WTC11 (cell line): ENCODE measurements at regions not wholly inside any gene's neighbourhood (a gene's known extent, or its start where the extent isn't known, plus 50 kb on each side); places are given as distances from the start of the nearest gene placed in this dataset.

Experiments
- ATAC-seq: fragments of 200-7000 bp; cut with Tn5 transposase; 2 replicates; pipeline ENCODE4 v1.10.0; 2021; ENCODE audit warnings: mild to moderate bottlenecking, moderate library complexity
- CTCF ChIA-PET: fragments of 300-600 bp; sonication (Branson Sonifier 250); formaldehyde crosslinking; loops from one replicate; lab custom pipeline; 2021; ENCODE audit warnings: antibody characterized with exemption; lab: Charles Lee
- POLR2A ChIA-PET: fragments of 350-600 bp; sonication (Branson Sonifier 250); formaldehyde crosslinking; loops from one replicate; lab custom pipeline; 2021; ENCODE audit warnings: antibody characterized with exemption; lab: Charles Lee
- DNase-seq: peaks from one replicate; pipeline ENCODE4 v3.0.0; 2021; ENCODE audit warnings: low spot score
- H3K27ac Mint-ChIP-seq: 2 replicates; pipeline ENCODE4 v1.8.0; 2021; ENCODE audit warnings: mixed read lengths
- H3K27me3 Mint-ChIP-seq: 2 replicates; pipeline ENCODE4 v1.8.0; 2021; ENCODE audit warnings: low read depth, mild to moderate bottlenecking, moderate library complexity, mixed read lengths
- H3K36me3 Mint-ChIP-seq: 2 replicates; pipeline ENCODE4 v1.8.0; 2021; ENCODE audit warnings: mixed read lengths
- H3K4me1 Mint-ChIP-seq: 2 replicates; pipeline ENCODE4 v1.8.0; 2022; ENCODE audit warnings: mixed read lengths
- H3K4me3 Mint-ChIP-seq: 2 replicates; pipeline ENCODE4 v1.8.0; 2021; ENCODE audit warnings: mild to moderate bottlenecking, moderate library complexity, mixed read lengths
- H3K9me3 Mint-ChIP-seq: 2 replicates; pipeline ENCODE4 v1.8.0; 2021; ENCODE audit warnings: mixed read lengths
- ATF1 ChIP-seq: sonication (generic); formaldehyde crosslinking; IDR thresholded peaks from 2 replicates; pipeline ENCODE4 v1.8.1; 2023; ENCODE audit warnings: mild to moderate bottlenecking, moderate library complexity, missing genetic modification reagents
- ATF3 ChIP-seq: sonication (generic); formaldehyde crosslinking; conservative IDR thresholded peaks from 2 replicates; pipeline ENCODE4 v1.8.1; 2022; ENCODE audit warnings: mild to moderate bottlenecking, missing genetic modification reagents
- CBFB ChIP-seq: sonication (generic); formaldehyde crosslinking; IDR thresholded peaks from 2 replicates; pipeline ENCODE4 v1.8.1; 2022; ENCODE audit warnings: mild to moderate bottlenecking, low read depth, missing genetic modification reagents
- CREB1 ChIP-seq: sonication (generic); formaldehyde crosslinking; IDR thresholded peaks from 2 replicates; pipeline ENCODE4 v1.8.0; 2023; ENCODE audit warnings: mild to moderate bottlenecking, missing genetic modification reagents
- EMX1 ChIP-seq: fragments of 250-450 bp; sonication (Bioruptor Pico); IDR thresholded peaks from 2 replicates; pipeline ENCODE4 v1.8.0; 2021; ENCODE audit warnings: mild to moderate bottlenecking
- ESRRA ChIP-seq: sonication (generic); formaldehyde crosslinking; IDR thresholded peaks from 2 replicates; pipeline ENCODE4 v1.8.1; 2022; ENCODE audit warnings: mild to moderate bottlenecking, missing genetic modification reagents, borderline replicate concordance
- FOXK1 ChIP-seq: sonication (generic); formaldehyde crosslinking; IDR thresholded peaks from 2 replicates; pipeline ENCODE4 v1.8.0; 2022; ENCODE audit warnings: mild to moderate bottlenecking, moderate library complexity, missing genetic modification reagents
- HMGA2 ChIP-seq: fragments of 250-450 bp; sonication (Bioruptor Pico); IDR thresholded peaks from 2 replicates; pipeline ENCODE4 v1.4.0; 2021; ENCODE audit warnings: mild to moderate bottlenecking, moderate library complexity
- KAT7 ChIP-seq: sonication (generic); formaldehyde crosslinking; IDR thresholded peaks from 2 replicates; pipeline ENCODE4 v1.8.1; 2023; ENCODE audit warnings: missing genetic modification reagents, mild to moderate bottlenecking, borderline replicate concordance
- MLX ChIP-seq: sonication (generic); formaldehyde crosslinking; IDR thresholded peaks from 2 replicates; pipeline ENCODE4 v1.8.1; 2023; ENCODE audit warnings: mild to moderate bottlenecking, missing genetic modification reagents, moderate library complexity
- NFE2L1 ChIP-seq: sonication (generic); formaldehyde crosslinking; IDR thresholded peaks from 2 replicates; pipeline ENCODE4 v1.8.1; 2023; ENCODE audit warnings: missing genetic modification reagents
- RELA ChIP-seq: sonication (generic); formaldehyde crosslinking; IDR thresholded peaks from 2 replicates; pipeline ENCODE4 v1.8.1; 2022; ENCODE audit warnings: missing genetic modification reagents, mild to moderate bottlenecking, borderline replicate concordance
- SMAD3 ChIP-seq: sonication (generic); formaldehyde crosslinking; IDR thresholded peaks from 2 replicates; pipeline ENCODE4 v1.8.0; 2022; ENCODE audit warnings: missing genetic modification reagents, mild to moderate bottlenecking, borderline replicate concordance
- SOX15 ChIP-seq: fragments of 250-450 bp; sonication (Bioruptor Pico); IDR thresholded peaks from 2 replicates; pipeline ENCODE4 v1.9.0; 2021; ENCODE audit warnings: mild to moderate bottlenecking
- TCF7 ChIP-seq: sonication (generic); formaldehyde crosslinking; IDR thresholded peaks from 2 replicates; pipeline ENCODE4 v1.8.0; 2022; ENCODE audit warnings: mild to moderate bottlenecking, low read depth, missing genetic modification reagents, moderate library complexity
- ZBTB21 ChIP-seq: sonication (generic); formaldehyde crosslinking; IDR thresholded peaks from 2 replicates; pipeline ENCODE4 v1.8.1; 2023; ENCODE audit warnings: mild to moderate bottlenecking, missing genetic modification reagents, borderline replicate concordance
- ZMAT4 ChIP-seq: fragments of 250-450 bp; sonication (Bioruptor Pico); IDR thresholded peaks from 2 replicates; pipeline ENCODE4 v1.9.0; 2021; ENCODE audit warnings: mild to moderate bottlenecking
- ZNF121 ChIP-seq: sonication (generic); formaldehyde crosslinking; IDR thresholded peaks from 2 replicates; pipeline ENCODE4 v1.8.0; 2023; ENCODE audit warnings: missing genetic modification reagents
- ZNF138 ChIP-seq: sonication (generic); formaldehyde crosslinking; conservative IDR thresholded peaks from 2 replicates; pipeline ENCODE4 v1.8.1; 2022; ENCODE audit warnings: mild to moderate bottlenecking, moderate library complexity, missing genetic modification reagents
- ZNF232 ChIP-seq: sonication (generic); formaldehyde crosslinking; IDR thresholded peaks from 2 replicates; pipeline ENCODE4 v1.8.0; 2022; ENCODE audit warnings: mild to moderate bottlenecking, missing genetic modification reagents
- ZNF396 ChIP-seq: fragments of 250-450 bp; sonication (Bioruptor Pico); IDR thresholded peaks from 2 replicates; pipeline ENCODE4 v1.8.0; 2021; ENCODE audit warnings: mild to moderate bottlenecking, moderate library complexity, borderline replicate concordance
- TF ChIP-seq, protein P1 (sequence below): fragments of 200-600 bp; IDR thresholded peaks from 2 replicates; pipeline ENCODE4 v1.8.0; 2022; ENCODE audit warnings: antibody characterized with exemption
- TF ChIP-seq, protein P2 (sequence below): sonication (generic); formaldehyde crosslinking; IDR thresholded peaks from 2 replicates; pipeline ENCODE4 v1.8.1; 2022; ENCODE audit warnings: missing genetic modification reagents, borderline replicate concordance
- TF ChIP-seq, protein P3 (sequence below): fragments of 250-450 bp; sonication (Bioruptor Pico); IDR thresholded peaks from 2 replicates; pipeline ENCODE4 v1.9.0; 2021; ENCODE audit warnings: moderate library complexity, mild to moderate bottlenecking, inconsistent platforms, borderline replicate concordance
- TF ChIP-seq, protein P4 (sequence below): sonication (generic); formaldehyde crosslinking; IDR thresholded peaks from 2 replicates; pipeline ENCODE4 v1.8.1; 2023; ENCODE audit warnings: mild to moderate bottlenecking, moderate library complexity, missing genetic modification reagents
- TF ChIP-seq, protein P5 (sequence below): sonication (generic); formaldehyde crosslinking; IDR thresholded peaks from 2 replicates; pipeline ENCODE4 v1.8.1; 2022; ENCODE audit warnings: mild to moderate bottlenecking, missing genetic modification reagents, moderate library complexity, borderline replicate concordance

DNA sequence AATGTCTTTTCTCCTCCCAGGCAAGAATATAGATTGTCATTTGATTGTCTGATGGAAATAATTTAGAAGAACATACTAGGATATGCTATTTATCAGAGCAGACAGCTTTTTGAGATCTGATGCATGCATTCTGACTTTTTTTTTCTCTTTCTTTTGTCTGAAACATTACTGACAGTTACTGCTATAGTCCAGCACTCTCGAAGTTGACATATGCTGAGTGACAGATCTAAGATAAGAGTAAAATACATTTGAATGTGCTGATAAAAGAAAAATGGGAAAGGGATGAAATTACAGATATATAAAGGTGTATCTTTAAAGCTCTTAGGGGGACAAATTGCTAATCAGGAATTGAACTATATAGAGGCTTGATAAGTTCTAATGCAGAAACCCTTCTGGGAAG is 753.8 kb upstream of the TENM4 start:
- Mint-ChIP-seq H3K4me3 (no peak overlapping the region), H3K9me3 (no peaks in the 10 kb centered on the region), H3K4me1 (peaks cover 29% of the 10 kb centered on the region), H3K27ac (no peak overlapping the region), H3K36me3 (no peaks in the 10 kb centered on the region), H3K27me3 (no peaks in the 10 kb centered on the region)
- no peak for DNase-seq
- POLR2A ChIA-PET, result no interaction called here
- CTCF ChIA-PET, result no interaction called here
- no peak for TF ChIP-seq SMAD3 (CRISPR knock-in tag)
- no peak for TF ChIP-seq CBFB (CRISPR knock-in tag)
- TF ChIP-seq EMX1, result no peak
- no peak for TF ChIP-seq ZMAT4 (CRISPR knock-in tag)
- TF ChIP-seq, protein P1, sequence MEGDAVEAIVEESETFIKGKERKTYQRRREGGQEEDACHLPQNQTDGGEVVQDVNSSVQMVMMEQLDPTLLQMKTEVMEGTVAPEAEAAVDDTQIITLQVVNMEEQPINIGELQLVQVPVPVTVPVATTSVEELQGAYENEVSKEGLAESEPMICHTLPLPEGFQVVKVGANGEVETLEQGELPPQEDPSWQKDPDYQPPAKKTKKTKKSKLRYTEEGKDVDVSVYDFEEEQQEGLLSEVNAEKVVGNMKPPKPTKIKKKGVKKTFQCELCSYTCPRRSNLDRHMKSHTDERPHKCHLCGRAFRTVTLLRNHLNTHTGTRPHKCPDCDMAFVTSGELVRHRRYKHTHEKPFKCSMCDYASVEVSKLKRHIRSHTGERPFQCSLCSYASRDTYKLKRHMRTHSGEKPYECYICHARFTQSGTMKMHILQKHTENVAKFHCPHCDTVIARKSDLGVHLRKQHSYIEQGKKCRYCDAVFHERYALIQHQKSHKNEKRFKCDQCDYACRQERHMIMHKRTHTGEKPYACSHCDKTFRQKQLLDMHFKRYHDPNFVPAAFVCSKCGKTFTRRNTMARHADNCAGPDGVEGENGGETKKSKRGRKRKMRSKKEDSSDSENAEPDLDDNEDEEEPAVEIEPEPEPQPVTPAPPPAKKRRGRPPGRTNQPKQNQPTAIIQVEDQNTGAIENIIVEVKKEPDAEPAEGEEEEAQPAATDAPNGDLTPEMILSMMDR, result no peak
- no peak for TF ChIP-seq ZNF138 (CRISPR knock-in tag)
- TF ChIP-seq HMGA2 (CRISPR knock-in tag), result no peak
- TF ChIP-seq KAT7, result no peak
- no peak for TF ChIP-seq RELA
- TF ChIP-seq, protein P2, sequence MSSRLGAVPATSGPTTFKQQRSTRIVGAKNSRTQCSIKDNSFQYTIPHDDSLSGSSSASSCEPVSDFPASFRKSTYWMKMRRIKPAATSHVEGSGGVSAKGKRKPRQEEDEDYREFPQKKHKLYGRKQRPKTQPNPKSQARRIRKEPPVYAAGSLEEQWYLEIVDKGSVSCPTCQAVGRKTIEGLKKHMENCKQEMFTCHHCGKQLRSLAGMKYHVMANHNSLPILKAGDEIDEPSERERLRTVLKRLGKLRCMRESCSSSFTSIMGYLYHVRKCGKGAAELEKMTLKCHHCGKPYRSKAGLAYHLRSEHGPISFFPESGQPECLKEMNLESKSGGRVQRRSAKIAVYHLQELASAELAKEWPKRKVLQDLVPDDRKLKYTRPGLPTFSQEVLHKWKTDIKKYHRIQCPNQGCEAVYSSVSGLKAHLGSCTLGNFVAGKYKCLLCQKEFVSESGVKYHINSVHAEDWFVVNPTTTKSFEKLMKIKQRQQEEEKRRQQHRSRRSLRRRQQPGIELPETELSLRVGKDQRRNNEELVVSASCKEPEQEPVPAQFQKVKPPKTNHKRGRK (CRISPR knock-in tag), result no peak
- no peak for TF ChIP-seq TCF7
- no peak for TF ChIP-seq ZNF396
- TF ChIP-seq, protein P3, sequence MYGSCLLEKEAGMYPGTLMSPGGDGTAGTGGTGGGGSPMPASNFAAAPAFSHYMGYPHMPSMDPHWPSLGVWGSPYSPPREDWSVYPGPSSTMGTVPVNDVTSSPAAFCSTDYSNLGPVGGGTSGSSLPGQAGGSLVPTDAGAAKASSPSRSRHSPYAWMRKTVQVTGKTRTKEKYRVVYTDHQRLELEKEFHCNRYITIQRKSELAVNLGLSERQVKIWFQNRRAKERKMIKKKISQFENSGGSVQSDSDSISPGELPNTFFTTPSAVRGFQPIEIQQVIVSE (CRISPR knock-in tag), result no peak
- TF ChIP-seq, protein P4, sequence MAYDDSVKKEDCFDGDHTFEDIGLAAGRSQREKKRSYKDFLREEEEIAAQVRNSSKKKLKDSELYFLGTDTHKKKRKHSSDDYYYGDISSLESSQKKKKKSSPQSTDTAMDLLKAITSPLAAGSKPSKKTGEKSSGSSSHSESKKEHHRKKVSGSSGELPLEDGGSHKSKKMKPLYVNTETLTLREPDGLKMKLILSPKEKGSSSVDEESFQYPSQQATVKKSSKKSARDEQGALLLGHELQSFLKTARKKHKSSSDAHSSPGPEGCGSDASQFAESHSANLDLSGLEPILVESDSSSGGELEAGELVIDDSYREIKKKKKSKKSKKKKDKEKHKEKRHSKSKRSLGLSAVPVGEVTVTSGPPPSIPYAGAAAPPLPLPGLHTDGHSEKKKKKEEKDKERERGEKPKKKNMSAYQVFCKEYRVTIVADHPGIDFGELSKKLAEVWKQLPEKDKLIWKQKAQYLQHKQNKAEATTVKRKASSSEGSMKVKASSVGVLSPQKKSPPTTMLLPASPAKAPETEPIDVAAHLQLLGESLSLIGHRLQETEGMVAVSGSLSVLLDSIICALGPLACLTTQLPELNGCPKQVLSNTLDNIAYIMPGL (CRISPR knock-in tag), result no peak
- ATAC-seq, result no peak

DNA sequence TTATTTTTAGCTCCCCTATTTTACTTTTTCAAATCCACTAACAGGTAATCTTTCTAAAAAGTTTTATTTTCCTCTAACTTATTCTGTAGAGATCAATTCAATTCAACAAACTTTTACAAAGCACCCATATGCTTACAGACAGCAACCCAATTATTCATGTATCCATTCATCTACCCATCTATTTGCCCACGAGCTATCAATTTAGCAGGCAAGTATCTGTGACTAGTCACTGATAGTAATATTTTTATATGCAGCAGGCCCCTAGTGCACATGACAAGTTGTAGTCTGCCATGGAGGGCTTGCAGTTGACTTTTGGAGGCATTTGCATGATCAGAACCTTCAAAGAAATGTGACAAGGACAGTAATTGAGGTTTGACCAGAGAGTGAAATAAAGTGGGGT is 753.2 kb upstream of the TENM4 start:
- no peak overlapping the region for H3K27ac Mint-ChIP-seq
- ChIA-PET CTCF (no interaction called here), POLR2A (no interaction called here)
- TF ChIP-seq SOX15 (no peak), ZNF232 (CRISPR knock-in tag) (no peak), CREB1 (CRISPR knock-in tag) (no peak), ATF3 (CRISPR knock-in tag) (no peak), ZBTB21 (CRISPR knock-in tag) (no peak), NFE2L1 (CRISPR knock-in tag) (no peak), MLX (CRISPR knock-in tag) (no peak), FOXK1 (CRISPR knock-in tag) (no peak), ATF1 (CRISPR knock-in tag) (no peak), ESRRA (CRISPR knock-in tag) (no peak), ZNF121 (CRISPR knock-in tag) (no peak)
- TF ChIP-seq, protein P5, sequence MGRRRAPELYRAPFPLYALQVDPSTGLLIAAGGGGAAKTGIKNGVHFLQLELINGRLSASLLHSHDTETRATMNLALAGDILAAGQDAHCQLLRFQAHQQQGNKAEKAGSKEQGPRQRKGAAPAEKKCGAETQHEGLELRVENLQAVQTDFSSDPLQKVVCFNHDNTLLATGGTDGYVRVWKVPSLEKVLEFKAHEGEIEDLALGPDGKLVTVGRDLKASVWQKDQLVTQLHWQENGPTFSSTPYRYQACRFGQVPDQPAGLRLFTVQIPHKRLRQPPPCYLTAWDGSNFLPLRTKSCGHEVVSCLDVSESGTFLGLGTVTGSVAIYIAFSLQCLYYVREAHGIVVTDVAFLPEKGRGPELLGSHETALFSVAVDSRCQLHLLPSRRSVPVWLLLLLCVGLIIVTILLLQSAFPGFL (CRISPR knock-in tag), result no peak
- H3K4me3 Mint-ChIP-seq, result no peak overlapping the region
- H3K4me1 Mint-ChIP-seq, result peaks cover 34% of the 10 kb centered on the region
- DNase-seq, result no peak
- no peaks in the 10 kb centered on the region for H3K27me3 Mint-ChIP-seq
- no peaks in the 10 kb centered on the region for H3K36me3 Mint-ChIP-seq
- H3K9me3 Mint-ChIP-seq, result no peaks in the 10 kb centered on the region
- no peak for ATAC-seq
